ENCODE measurements at regions not wholly inside any gene's neighbourhood (a gene's known extent, or its start where the extent isn't known, plus 50 kb on each side); places are given as distances from the start of the nearest gene placed in this dataset.
"Not testable (repeated sequence)": the region's sequence is repeated elsewhere in the genome, so short reads cannot be mapped to it uniquely, and the experiment has no call there.

GRCh38 chr6:145569140-145569539 lies 166.2 kb downstream of the EPM2A start:
- DNase-seq, result no peak
- H3K27ac Mint-ChIP-seq, result no peak overlapping the region
- peaks cover 1% of the 10 kb centered on the region; the same call in 1 of the 2 replicates for H3K9me3 Mint-ChIP-seq
- no peak overlapping the region for H3K4me3 Mint-ChIP-seq
- H3K4me1 Mint-ChIP-seq (ENCODE audit: low read depth), result peaks cover 5% of the 10 kb centered on the region; the same call in 1 of the 2 replicates
- H3K27me3 Mint-ChIP-seq (ENCODE audit: insufficient read depth), result no peaks in the 10 kb centered on the region; the same call in 1 of the 2 replicates
- no peak for TF ChIP-seq CTCF (IDR thresholded peaks at IDR 0.05)
- H3K36me3 Mint-ChIP-seq (ENCODE audit: low read depth), result peaks cover 1% of the 10 kb centered on the region; the same call in 1 of the 2 replicates

GRCh38 chr6:145570336-145570735 lies 165.0 kb downstream of the EPM2A start:
- not testable (repeated sequence) for H3K27me3 Mint-ChIP-seq (ENCODE audit: insufficient read depth); DNase-seq; H3K4me1 Mint-ChIP-seq (ENCODE audit: low read depth); H3K27ac Mint-ChIP-seq; H3K4me3 Mint-ChIP-seq; H3K36me3 Mint-ChIP-seq (ENCODE audit: low read depth)
- peaks cover 12% of the 10 kb centered on the region for H3K9me3 Mint-ChIP-seq

GRCh38 chr6:145574269-145574668 lies 161.1 kb downstream of the EPM2A start:
- H3K36me3 Mint-ChIP-seq (ENCODE audit: low read depth); H3K27ac Mint-ChIP-seq: not testable (repeated sequence)
- peaks cover 23% of the 10 kb centered on the region for H3K9me3 Mint-ChIP-seq

More at GRCh38 chr6:145574269-145574668, 161.1 kb downstream of the EPM2A start:
- H3K4me3 Mint-ChIP-seq; H3K27me3 Mint-ChIP-seq (ENCODE audit: insufficient read depth); DNase-seq; H3K4me1 Mint-ChIP-seq (ENCODE audit: low read depth): not testable (repeated sequence)

Data from HFFc6 (cell line).